ENCODE measurements at regions not wholly inside any gene's neighbourhood (a gene's known extent, or its start where the extent isn't known, plus 50 kb on each side); places are given as distances from the start of the nearest gene placed in this dataset.

- H3K4me2 ChIP-seq (ENCODE audit: low read depth, low read length): 0 out of 2 replicates have a peak overlapping the region, but pooled peaks have one; percentile 21
- POLR2A ChIA-PET (ENCODE audit: unreplicated experiment): interaction anchor here (0.7 kb wide), 2 partner anchors 67 to 77 kb away, joined by 3 to 6 read pairs; partner anchors contain the start of gene F3
- H3K4me3 ChIP-seq (ENCODE audit: insufficient read depth, low read depth, low read length): no peak overlapping the region
Measured at GRCh38 chr1:94608852-94609530, 67.4 kb upstream of the F3 start.

More at GRCh38 chr1:94608852-94609530, 67.4 kb upstream of the F3 start:
- in situ Hi-C loops (cut with MboI; ENCODE audit: low sequenced_read_pairs): loop anchor here (5.0 kb wide), 1 partner anchor 67 kb away; the partner anchor contains the start of gene F3
- Histone ChIP-seq H3K56ac (ENCODE audit: extremely low read depth, insufficient read depth, low read length) (peak overlapping the region; percentile 61), H2AFZ (replicated peaks; ENCODE audit: low read length, poor library complexity) (peak overlapping the region; percentile 3), H2BK5ac (ENCODE audit: low read depth, low read length, poor library complexity, severe bottlenecking) (peak overlapping the region; percentile 82), H3K4me1 (ENCODE audit: control insufficient read depth, insufficient read depth, low read length) (peaks cover 21% of the 10 kb centered on the region), H4K8ac (ENCODE audit: low read depth in 2 of 2, low read length in 2 of 2) (peak overlapping the region; percentile 68 to 73), H3K9me3 (ENCODE audit: control insufficient read depth, insufficient read depth, low read length) (no peaks in the 10 kb centered on the region), H2BK15ac (ENCODE audit: low read depth, low read length) (peak overlapping the region; percentile 92; the same call in 2 of the 3 replicates), H3K23ac (ENCODE audit: low read depth, low read length) (peak overlapping the region; percentile 72), H4K5ac (ENCODE audit: low read depth, low read length) (peak overlapping the region; percentile 46), H4K91ac (ENCODE audit: insufficient read depth, low read depth, low read length) (peak overlapping the region; percentile 87), H3K9me1 (ENCODE audit: insufficient read depth, low read length) (peaks cover 18% of the 10 kb centered on the region), H2AK9ac (replicated peaks; ENCODE audit: low read depth, low read length, poor library complexity) (no peak overlapping the region), H2AK5ac (ENCODE audit: low read depth, low read length) (peak overlapping the region; percentile 96), H3K4ac (ENCODE audit: low read depth, low read length) (peak overlapping the region; percentile 97), H4K20me1 (ENCODE audit: insufficient read depth, low read length) (no peaks in the 10 kb centered on the region), H2BK120ac (ENCODE audit: low read depth, low read length) (peak overlapping the region; percentile 78), H3K27ac (ENCODE audit: insufficient read depth, low read length) (peak overlapping the region; percentile 75), H3K18ac (ENCODE audit: low read depth, low read length) (peak overlapping the region; percentile 74), H3K27me3 (ENCODE audit: control insufficient read depth, insufficient read depth, low read length) (no peaks in the 10 kb centered on the region), H3K14ac (replicated peaks; ENCODE audit: low read depth, low read length) (peak overlapping the region; percentile 92), H2BK20ac (ENCODE audit: low read depth, low read length) (peak overlapping the region; percentile 93), H3K36me3 (ENCODE audit: control insufficient read depth, insufficient read depth, low read length) (no peaks in the 10 kb centered on the region), H3K79me1 (ENCODE audit: low read depth in 1 of 2, low read length in 2 of 2) (no peaks in the 10 kb centered on the region; a peak in 1 of 4 replicates), H3K9ac (ENCODE audit: low read depth, low read length) (no peak overlapping the region; the same call in 1 of the 2 replicates)
- intact Hi-C loops (cut with micrococcal nuclease): no loop called here
- TF ChIP-seq RAD21 (IDR thresholded peaks at IDR 0.05; ENCODE audit: low read length): no peak
- no peak for TF ChIP-seq BHLHE40 (IDR thresholded peaks at IDR 0.05; ENCODE audit: low read depth, low read length)
- no peak for TF ChIP-seq RCOR1 (IDR thresholded peaks at IDR 0.05; ENCODE audit: insufficient replicate concordance, low read length)
- TF ChIP-seq USF2 (IDR thresholded peaks at IDR 0.05; ENCODE audit: low read depth, low read length): no peak
- TF ChIP-seq NFE2L2 (IDR thresholded peaks at IDR 0.05; ENCODE audit: low read depth, low read length): no peak
- no peak for TF ChIP-seq SMC3 (IDR thresholded peaks at IDR 0.05; ENCODE audit: low read depth, low read length)
- ATAC-seq (ENCODE audit: low read depth) (peak; percentile 80), DNase-seq (peak; percentile 85)
- no TSS peak for BruUV-seq (replicated peaks)
- 33% methylated on average over 3 of the region's 9 CpGs; no CpG with 5 or more reads in 1 of the 2 experiments for WGBS, 2 experiments (ENCODE audit: extremely low coverage in 2 of 2, insufficient read length in 1 of 2)
- dilution Hi-C loops (cut with HindIII; ENCODE audit: low sequenced_read_pairs, unreplicated experiment): no loop called here
- CTCF ChIA-PET: interaction anchor here (1.6 kb wide), 1 partner anchor 10 kb away, joined by 4 read pairs; no protein-coding TSS in a partner anchor
